ENCODE measurements at regions not wholly inside any gene's neighbourhood (a gene's known extent, or its start where the extent isn't known, plus 50 kb on each side); places are given as distances from the start of the nearest gene placed in this dataset.

- TF ChIP-seq POLR2AphosphoS5 (IDR thresholded peaks at IDR 0.05; ENCODE audit: low read depth, low read length): no peak
- no peak for FAIRE-seq
- no peak for DNase-seq (ENCODE audit: insufficient read length, low spot score)
These were observed 115.9 kb downstream of the RHOU start for GRCh38 chr1:228851193-228851592.

- FAIRE-seq: no peak
These were observed 116.3 kb downstream of the RHOU start for GRCh38 chr1:228851618-228852017.

DNA sequence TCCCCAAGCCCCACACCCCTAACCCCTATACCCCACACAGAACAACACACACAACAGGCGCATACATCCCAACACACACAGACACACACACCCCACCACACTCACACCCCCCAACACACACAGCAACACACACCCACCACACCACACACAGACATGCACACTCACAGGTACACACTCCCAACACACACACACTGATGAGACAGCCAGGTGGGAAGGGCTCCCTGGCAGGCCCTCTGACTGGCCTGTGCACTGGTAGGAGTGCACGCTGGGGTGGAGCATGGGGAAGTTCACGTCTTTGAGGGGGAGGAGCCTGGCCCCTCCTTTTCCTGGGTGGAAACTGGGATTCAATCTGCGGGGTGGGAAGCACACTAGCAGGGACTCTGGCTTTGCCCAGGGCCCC lies 116.7 kb downstream of the RHOU start:
- TF ChIP-seq SPI1 (IDR thresholded peaks at IDR 0.05; ENCODE audit: low read depth, low read length): no peak
- TF ChIP-seq POLR2A (IDR thresholded peaks at IDR 0.05; ENCODE audit: low read depth, low read length): no peak
- no peak for TF ChIP-seq POU2F2 (IDR thresholded peaks at IDR 0.05; ENCODE audit: low read depth, low read length)
- TF ChIP-seq TAF1 (IDR thresholded peaks at IDR 0.05; ENCODE audit: low read depth, low read length): no peak
- TF ChIP-seq PAX5 (IDR thresholded peaks at IDR 0.05; ENCODE audit: insufficient read depth, low read length, severe bottlenecking): no peak
- no peak for TF ChIP-seq POLR2AphosphoS5 (IDR thresholded peaks at IDR 0.05; ENCODE audit: low read depth, low read length)
- DNase-seq (ENCODE audit: insufficient read length, low spot score): no peak
- FAIRE-seq: no peak

More at GRCh38 chr1:228851618-228852017, 116.3 kb downstream of the RHOU start:
- TF ChIP-seq POLR2A (IDR thresholded peaks at IDR 0.05; ENCODE audit: low read depth, low read length) (no peak), SPI1 (IDR thresholded peaks at IDR 0.05; ENCODE audit: low read depth, low read length) (no peak), POU2F2 (IDR thresholded peaks at IDR 0.05; ENCODE audit: low read depth, low read length) (no peak), PAX5 (IDR thresholded peaks at IDR 0.05; ENCODE audit: insufficient read depth, low read length, severe bottlenecking) (no peak), TAF1 (IDR thresholded peaks at IDR 0.05; ENCODE audit: low read depth, low read length) (no peak), POLR2AphosphoS5 (IDR thresholded peaks at IDR 0.05; ENCODE audit: low read depth, low read length) (no peak)
- no peak for DNase-seq (ENCODE audit: insufficient read length, low spot score)

- no peak for FAIRE-seq
- TF ChIP-seq TAF1 (IDR thresholded peaks at IDR 0.05; ENCODE audit: low read depth, low read length): no peak
- TF ChIP-seq SPI1 (IDR thresholded peaks at IDR 0.05; ENCODE audit: low read depth, low read length): no peak
- TF ChIP-seq POLR2A (IDR thresholded peaks at IDR 0.05; ENCODE audit: low read depth, low read length): no peak
- no peak for TF ChIP-seq PAX5 (IDR thresholded peaks at IDR 0.05; ENCODE audit: insufficient read depth, low read length, severe bottlenecking)
- no peak for TF ChIP-seq POU2F2 (IDR thresholded peaks at IDR 0.05; ENCODE audit: low read depth, low read length)
- TF ChIP-seq POLR2AphosphoS5 (IDR thresholded peaks at IDR 0.05; ENCODE audit: low read depth, low read length): no peak
- DNase-seq (ENCODE audit: insufficient read length, low spot score): no peak
These were observed 117.3 kb downstream of the RHOU start for GRCh38 chr1:228852511-228853088.

- DNase-seq (ENCODE audit: insufficient read length, low spot score): no peak
- FAIRE-seq: no peak
- TF ChIP-seq TAF1 (IDR thresholded peaks at IDR 0.05; ENCODE audit: low read depth, low read length) (no peak), POU2F2 (IDR thresholded peaks at IDR 0.05; ENCODE audit: low read depth, low read length) (no peak), POLR2A (IDR thresholded peaks at IDR 0.05; ENCODE audit: low read depth, low read length) (no peak), PAX5 (IDR thresholded peaks at IDR 0.05; ENCODE audit: insufficient read depth, low read length, severe bottlenecking) (no peak), POLR2AphosphoS5 (IDR thresholded peaks at IDR 0.05; ENCODE audit: low read depth, low read length) (no peak), SPI1 (IDR thresholded peaks at IDR 0.05; ENCODE audit: low read depth, low read length) (no peak)
These were observed 117.9 kb downstream of the RHOU start for GRCh38 chr1:228853191-228853590.

GRCh38 chr1:228853637-228854036 lies 118.4 kb downstream of the RHOU start:
- TF ChIP-seq POLR2AphosphoS5 (IDR thresholded peaks at IDR 0.05; ENCODE audit: low read depth, low read length) (no peak), TAF1 (IDR thresholded peaks at IDR 0.05; ENCODE audit: low read depth, low read length) (no peak), POLR2A (IDR thresholded peaks at IDR 0.05; ENCODE audit: low read depth, low read length) (no peak), POU2F2 (IDR thresholded peaks at IDR 0.05; ENCODE audit: low read depth, low read length) (no peak), SPI1 (IDR thresholded peaks at IDR 0.05; ENCODE audit: low read depth, low read length) (no peak), PAX5 (IDR thresholded peaks at IDR 0.05; ENCODE audit: insufficient read depth, low read length, severe bottlenecking) (no peak)
- DNase-seq (ENCODE audit: insufficient read length, low spot score): no peak
- no peak for FAIRE-seq

GRCh38 chr1:228854907-228855306 lies 119.6 kb downstream of the RHOU start:
- DNase-seq (ENCODE audit: insufficient read length, low spot score) (no peak), FAIRE-seq (no peak)
- TF ChIP-seq POLR2A (IDR thresholded peaks at IDR 0.05; ENCODE audit: low read depth, low read length) (no peak), PAX5 (IDR thresholded peaks at IDR 0.05; ENCODE audit: insufficient read depth, low read length, severe bottlenecking) (no peak), POU2F2 (IDR thresholded peaks at IDR 0.05; ENCODE audit: low read depth, low read length) (no peak), TAF1 (IDR thresholded peaks at IDR 0.05; ENCODE audit: low read depth, low read length) (no peak), SPI1 (IDR thresholded peaks at IDR 0.05; ENCODE audit: low read depth, low read length) (no peak), POLR2AphosphoS5 (IDR thresholded peaks at IDR 0.05; ENCODE audit: low read depth, low read length) (no peak)

- FAIRE-seq: no peak
- TF ChIP-seq SPI1 (IDR thresholded peaks at IDR 0.05; ENCODE audit: low read depth, low read length): no peak
- TF ChIP-seq POLR2A (IDR thresholded peaks at IDR 0.05; ENCODE audit: low read depth, low read length): no peak
- no peak for TF ChIP-seq TAF1 (IDR thresholded peaks at IDR 0.05; ENCODE audit: low read depth, low read length)
- TF ChIP-seq PAX5 (IDR thresholded peaks at IDR 0.05; ENCODE audit: insufficient read depth, low read length, severe bottlenecking): no peak
- TF ChIP-seq POLR2AphosphoS5 (IDR thresholded peaks at IDR 0.05; ENCODE audit: low read depth, low read length): no peak
- no peak for TF ChIP-seq POU2F2 (IDR thresholded peaks at IDR 0.05; ENCODE audit: low read depth, low read length)
- no peak for DNase-seq (ENCODE audit: insufficient read length, low spot score)
These were observed 122.3 kb downstream of the RHOU start for GRCh38 chr1:228857611-228858010.

GRCh38 chr1:228860911-228861831 lies 125.9 kb downstream of the RHOU start:
- TF ChIP-seq POU2F2 (IDR thresholded peaks at IDR 0.05; ENCODE audit: low read depth, low read length): no peak
- no peak for TF ChIP-seq SPI1 (IDR thresholded peaks at IDR 0.05; ENCODE audit: low read depth, low read length)
- TF ChIP-seq POLR2A (IDR thresholded peaks at IDR 0.05; ENCODE audit: low read depth, low read length): no peak
- TF ChIP-seq POLR2AphosphoS5 (IDR thresholded peaks at IDR 0.05; ENCODE audit: low read depth, low read length): no peak
- TF ChIP-seq PAX5 (IDR thresholded peaks at IDR 0.05; ENCODE audit: insufficient read depth, low read length, severe bottlenecking): no peak
- FAIRE-seq: no peak
- DNase-seq (ENCODE audit: insufficient read length, low spot score): no peak

Data from GM12891 (cell line).